Activated T-cell treated with anti-CD3 and anti-CD28 coated beads, Interleukin-2, amount 50 U/mL, for 4 hours (primary cell): ENCODE measurements at regions not wholly inside any gene's neighbourhood (a gene's known extent, or its start where the extent isn't known, plus 50 kb on each side); places are given as distances from the start of the nearest gene placed in this dataset.
A peak's percentile ranks its signal among the peaks of the same experiment; 100 is the strongest.

Experiments
- ATAC-seq, 2 donors: fragments of 200-7000 bp; cut with Tn5 transposase; one replicate each; pipeline ENCODE4 v1.10.0; 2021
- DNase-seq: peaks from one replicate; pipeline ENCODE4 v3.0.0-alpha.2; 2020
- H3K27me3 Mint-ChIP-seq: one replicate; pipeline ENCODE4 v1.8.0; 2021; ENCODE audit warnings: low read depth, mixed read lengths
- H3K36me3 Mint-ChIP-seq: one replicate; pipeline ENCODE4 v1.8.0; 2022; ENCODE audit warnings: mixed read lengths; ENCODE audit not compliant: insufficient read depth
- H3K4me1 Mint-ChIP-seq: one replicate; pipeline ENCODE4 v1.8.0; 2021; ENCODE audit warnings: low read depth, mixed read lengths
- H3K4me3 Mint-ChIP-seq: one replicate; pipeline ENCODE4 v1.8.0; 2021; ENCODE audit warnings: mild to moderate bottlenecking, moderate library complexity, mixed read lengths
- H3K9me3 Mint-ChIP-seq: one replicate; pipeline ENCODE4 v1.8.0; 2021; ENCODE audit warnings: mixed read lengths

DNA sequence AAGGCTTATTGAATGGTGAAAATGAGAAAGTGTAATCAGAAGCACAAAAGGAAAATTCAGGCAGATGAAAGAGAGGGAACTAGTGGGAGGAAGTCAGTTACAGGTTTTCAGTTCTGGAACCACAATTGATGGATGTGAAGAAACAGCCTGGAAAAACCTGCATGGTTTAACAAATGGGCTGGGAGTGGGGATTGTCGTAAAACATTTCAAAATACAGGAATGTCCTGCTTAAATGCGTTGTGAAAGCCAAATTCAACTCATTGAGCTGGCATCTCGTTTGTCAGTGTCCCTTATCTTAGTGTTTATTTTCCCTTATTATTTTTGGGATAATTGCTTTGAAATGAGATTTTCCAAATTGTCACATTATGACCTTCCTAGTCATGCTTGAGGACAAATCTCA lies 106.5 kb upstream of the RFC3 start:
- ATAC-seq = no peak
- no peaks in the 10 kb centered on the region for H3K4me1 Mint-ChIP-seq
- peaks cover 15% of the 10 kb centered on the region for H3K9me3 Mint-ChIP-seq
- peaks cover 5% of the 10 kb centered on the region for H3K36me3 Mint-ChIP-seq
- DNase-seq = no peak
- H3K4me3 Mint-ChIP-seq = no peak overlapping the region
- H3K27me3 Mint-ChIP-seq = peaks cover 6% of the 10 kb centered on the region

DNA sequence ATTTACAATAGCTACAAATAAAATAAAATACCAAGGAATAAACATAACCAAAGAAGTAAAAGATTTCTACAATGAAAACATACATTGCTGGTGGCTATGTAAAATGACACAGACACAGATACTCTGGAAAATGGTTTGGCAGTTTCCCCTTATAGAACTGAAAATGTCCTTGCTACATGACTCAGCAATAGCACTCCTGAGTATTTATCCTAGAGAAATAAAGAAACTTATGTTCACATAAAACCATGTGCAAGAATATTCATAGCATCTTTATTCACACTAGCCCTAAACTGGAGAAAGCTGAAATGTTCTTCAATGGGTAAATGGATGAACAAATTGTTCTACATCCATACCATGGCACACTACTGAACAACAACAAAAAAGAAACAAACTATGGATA lies 100.2 kb upstream of the RFC3 start:
- H3K4me1 Mint-ChIP-seq = peaks cover 18% of the 10 kb centered on the region
- H3K27me3 Mint-ChIP-seq = no peaks in the 10 kb centered on the region
- no peak for ATAC-seq
- H3K9me3 Mint-ChIP-seq = peaks cover 7% of the 10 kb centered on the region
- no peak overlapping the region for H3K4me3 Mint-ChIP-seq
- no peak for DNase-seq
- no peaks in the 10 kb centered on the region for H3K36me3 Mint-ChIP-seq

DNA sequence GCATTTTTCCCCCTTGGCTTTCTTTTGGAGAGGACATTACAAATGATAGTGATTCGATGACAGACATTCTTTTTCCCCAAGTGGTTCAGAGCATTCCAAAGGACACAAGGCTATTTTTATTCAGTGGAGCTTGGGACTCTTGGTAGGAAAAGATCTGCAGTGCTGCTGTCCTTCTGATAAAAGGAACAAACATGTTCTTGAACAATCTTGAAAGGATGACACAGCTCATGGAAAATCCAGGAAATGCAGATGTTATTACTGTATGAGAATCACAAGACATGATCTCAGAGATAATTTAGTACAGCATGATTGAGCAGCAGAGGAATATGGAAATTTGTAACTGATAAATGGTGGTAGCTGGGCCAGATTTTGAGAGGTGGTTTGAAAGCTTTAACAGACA lies 96.2 kb upstream of the RFC3 start:
- ATAC-seq = no peak
- Mint-ChIP-seq H3K4me3 (no peak overlapping the region), H3K9me3 (no peaks in the 10 kb centered on the region), H3K36me3 (no peaks in the 10 kb centered on the region), H3K4me1 (peaks cover 29% of the 10 kb centered on the region), H3K27me3 (no peaks in the 10 kb centered on the region)
- DNase-seq = no peak

DNA sequence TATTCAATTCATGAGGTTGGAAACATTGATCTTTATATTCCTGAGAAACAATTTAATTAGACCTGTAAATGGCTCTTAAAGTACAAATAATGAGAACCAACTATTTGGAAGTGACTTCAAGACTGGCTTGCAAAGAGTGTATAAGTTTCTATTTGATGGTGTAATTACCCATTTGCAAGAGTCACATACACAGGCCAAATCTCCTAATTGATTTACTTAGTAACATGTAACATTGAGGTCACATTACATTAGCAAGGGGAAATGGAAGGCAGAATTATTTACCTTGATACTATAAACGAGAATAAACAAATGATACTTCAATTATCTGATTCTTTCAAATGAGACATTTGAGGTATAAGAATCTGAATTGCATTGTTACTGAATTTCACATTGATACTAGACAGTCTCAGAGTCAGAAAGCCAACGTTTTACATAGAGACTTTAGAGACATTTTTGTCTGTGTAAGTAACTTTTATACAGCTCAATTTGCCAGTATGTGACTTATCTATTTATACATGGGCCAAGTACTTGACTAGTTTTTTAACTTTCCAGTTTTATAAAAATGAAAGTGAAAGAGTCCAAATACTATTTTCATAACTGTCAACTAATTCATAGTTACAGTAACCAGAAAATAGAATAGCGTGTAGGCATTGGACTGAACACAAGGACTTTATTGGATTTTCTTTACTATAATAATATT lies 95.6 kb upstream of the RFC3 start:
- no peak for DNase-seq
- H3K9me3 Mint-ChIP-seq = no peaks in the 10 kb centered on the region
- H3K27me3 Mint-ChIP-seq = no peaks in the 10 kb centered on the region
- H3K4me3 Mint-ChIP-seq = no peak overlapping the region
- peaks cover 29% of the 10 kb centered on the region for H3K4me1 Mint-ChIP-seq
- no peaks in the 10 kb centered on the region for H3K36me3 Mint-ChIP-seq
- peak; percentile 33 to 66 for ATAC-seq

DNA sequence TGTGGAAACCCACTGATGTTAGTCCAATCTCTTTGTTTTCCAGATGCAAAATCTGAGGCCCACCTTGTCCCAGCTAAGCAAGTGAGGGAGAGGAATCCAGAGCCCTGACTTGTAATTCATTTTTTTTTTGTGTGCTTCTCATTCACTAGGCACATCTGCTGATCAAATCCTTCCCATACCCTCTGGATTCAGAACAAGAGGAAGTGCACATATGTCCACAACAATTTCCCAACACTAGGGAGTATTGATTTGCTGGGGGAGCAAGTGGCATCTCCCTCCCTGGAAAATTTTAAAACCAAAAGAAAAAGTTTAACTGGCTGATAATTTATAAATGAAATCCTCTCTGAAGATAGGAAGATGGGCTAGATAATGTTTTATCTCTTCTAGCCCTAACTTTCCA lies 94.6 kb upstream of the RFC3 start:
- Mint-ChIP-seq H3K4me3 (no peak overlapping the region), H3K9me3 (no peaks in the 10 kb centered on the region), H3K27me3 (no peaks in the 10 kb centered on the region), H3K4me1 (peaks cover 29% of the 10 kb centered on the region), H3K36me3 (no peaks in the 10 kb centered on the region)
- no peak for ATAC-seq
- DNase-seq = no peak

DNA sequence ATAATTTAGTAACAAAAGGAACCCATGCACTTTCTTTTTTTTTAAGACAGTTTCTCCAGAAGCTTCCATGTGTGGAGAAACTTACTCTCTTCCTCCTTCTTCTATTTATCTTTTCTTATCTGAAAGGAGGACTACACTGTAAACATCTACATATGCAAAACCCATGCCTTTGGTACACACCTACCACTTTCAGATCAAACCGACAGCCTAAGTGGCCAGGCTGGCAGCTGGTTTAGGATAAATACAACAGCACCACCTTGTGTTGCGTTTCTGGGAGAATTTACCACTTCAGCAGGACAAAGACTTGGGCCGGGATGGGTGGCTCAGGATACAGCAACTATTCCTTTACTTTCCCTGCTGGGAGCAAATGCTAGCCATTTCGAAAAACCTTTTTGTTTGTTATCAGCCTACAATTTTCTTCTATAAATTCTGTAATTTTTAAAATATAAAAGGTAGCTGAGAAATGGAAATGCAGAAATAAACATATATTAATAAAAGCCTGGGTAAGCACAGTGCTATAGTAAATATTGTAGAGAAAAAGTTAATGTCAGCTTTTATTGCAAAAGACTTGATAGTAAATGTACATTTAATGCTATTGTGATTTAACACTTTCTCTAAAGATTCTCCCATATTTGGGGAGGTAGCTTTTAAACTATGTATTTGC lies 94.0 kb upstream of the RFC3 start:
- peak; percentile 82 to 86 for ATAC-seq
- no peak overlapping the region for H3K4me3 Mint-ChIP-seq

DNA sequence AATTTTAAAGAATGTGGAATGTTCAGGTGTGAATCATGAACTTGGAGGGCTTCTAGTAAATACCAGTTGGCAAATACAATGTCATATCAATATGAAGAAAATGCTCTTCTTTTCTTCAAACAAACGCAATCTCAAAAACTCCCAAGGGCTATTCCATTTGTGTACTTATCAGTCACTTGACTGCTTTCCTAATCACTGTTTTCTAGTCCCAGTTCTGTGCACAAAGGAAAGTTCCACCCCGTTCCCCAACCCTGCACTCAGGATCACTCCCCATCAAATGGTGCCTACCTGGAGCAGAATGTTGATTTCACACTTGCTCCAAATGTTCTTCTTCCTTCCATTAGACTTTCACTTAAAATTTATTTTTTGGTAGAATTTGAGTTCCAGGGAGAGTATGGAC lies 92.6 kb upstream of the RFC3 start:
- ATAC-seq (no peak), DNase-seq (no peak)
- Mint-ChIP-seq H3K9me3 (no peaks in the 10 kb centered on the region), H3K27me3 (no peaks in the 10 kb centered on the region), H3K36me3 (no peaks in the 10 kb centered on the region), H3K4me1 (peaks cover 32% of the 10 kb centered on the region), H3K4me3 (no peak overlapping the region)

More for the DNA sequence above, 94.0 kb upstream of the RFC3 start:
- no peaks in the 10 kb centered on the region for H3K9me3 Mint-ChIP-seq
- DNase-seq = peak; percentile 49
- H3K36me3 Mint-ChIP-seq = no peaks in the 10 kb centered on the region
- no peaks in the 10 kb centered on the region for H3K27me3 Mint-ChIP-seq
- H3K4me1 Mint-ChIP-seq = peaks cover 32% of the 10 kb centered on the region

DNA sequence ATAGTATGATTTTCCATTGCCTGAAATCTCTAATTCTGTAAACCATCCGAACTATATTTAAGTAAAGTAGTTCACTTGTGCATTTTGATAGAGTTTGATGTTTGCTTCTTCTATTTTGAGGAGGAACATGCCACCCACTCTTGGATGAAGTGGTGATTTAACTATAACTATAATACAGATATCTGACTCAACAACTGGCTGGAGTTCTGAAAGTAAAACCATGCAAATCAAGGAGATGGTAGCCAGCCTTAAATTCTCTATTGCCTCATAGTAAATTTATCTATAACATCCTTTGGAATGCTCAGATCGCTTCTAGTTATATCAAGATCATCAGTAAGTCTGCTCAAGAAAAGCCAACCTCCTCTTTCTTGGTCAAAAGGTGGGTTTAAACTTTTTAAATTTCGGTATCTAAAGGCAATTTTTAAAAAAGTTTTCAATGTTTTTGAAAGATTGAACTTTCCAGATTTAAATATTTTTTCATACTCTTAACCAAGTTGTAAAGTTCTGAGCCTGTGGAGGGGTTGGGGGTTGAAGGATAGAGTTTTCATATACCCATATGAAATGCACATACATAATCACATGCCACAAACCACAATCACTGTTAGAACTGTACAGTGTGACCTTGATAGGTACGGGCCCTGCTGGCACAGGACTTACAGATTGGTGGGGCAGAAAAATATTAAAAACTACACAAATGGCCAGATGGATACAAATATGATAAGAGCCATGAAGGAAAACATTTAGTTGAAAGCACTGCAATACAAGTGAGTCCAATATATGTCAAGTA lies 90.5 kb upstream of the RFC3 start:
- peaks cover 17% of the 10 kb centered on the region for H3K4me1 Mint-ChIP-seq
- H3K4me3 Mint-ChIP-seq = no peak overlapping the region
- H3K27me3 Mint-ChIP-seq = no peaks in the 10 kb centered on the region
- H3K9me3 Mint-ChIP-seq = no peaks in the 10 kb centered on the region
- no peak for ATAC-seq
- DNase-seq = no peak
- no peaks in the 10 kb centered on the region for H3K36me3 Mint-ChIP-seq

DNA sequence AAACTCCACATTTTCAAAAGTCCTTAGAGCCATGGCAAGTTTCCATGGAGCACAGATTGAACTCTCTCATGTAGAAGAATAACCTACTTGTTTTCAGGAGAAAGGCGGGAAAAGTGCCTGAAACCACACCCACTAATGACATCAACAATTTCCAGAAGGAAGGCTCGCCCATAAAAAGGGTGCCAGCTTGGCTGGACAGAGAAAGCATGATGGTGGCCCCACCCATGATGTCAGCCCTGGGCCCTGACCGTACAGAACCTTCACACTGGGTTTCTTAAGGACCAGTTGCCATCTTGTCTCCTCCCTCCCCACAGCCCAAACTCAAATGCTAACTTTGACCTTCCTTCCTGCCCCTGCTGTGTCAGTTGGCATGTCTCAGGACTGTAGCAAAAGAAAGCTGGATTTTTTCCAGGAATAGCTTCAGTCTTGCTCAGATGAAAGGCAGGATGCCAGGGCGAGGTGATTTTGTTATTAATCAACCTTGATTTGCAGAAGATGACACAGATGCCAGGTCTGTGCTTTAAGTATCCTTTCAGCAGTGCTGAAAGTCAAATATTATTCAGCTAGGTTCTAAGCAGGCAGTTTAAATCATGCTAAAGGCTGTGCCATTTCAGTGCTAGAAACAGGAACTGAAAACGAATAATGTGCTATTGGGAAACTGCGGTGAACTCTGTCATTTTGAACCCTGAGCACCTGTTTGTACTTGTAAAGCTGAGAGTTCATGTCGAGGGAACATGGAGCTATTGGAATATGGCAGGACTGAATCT lies 89.5 kb upstream of the RFC3 start:
- H3K4me1 Mint-ChIP-seq = peaks cover 8% of the 10 kb centered on the region
- ATAC-seq = no peak
- no peaks in the 10 kb centered on the region for H3K27me3 Mint-ChIP-seq

DNA sequence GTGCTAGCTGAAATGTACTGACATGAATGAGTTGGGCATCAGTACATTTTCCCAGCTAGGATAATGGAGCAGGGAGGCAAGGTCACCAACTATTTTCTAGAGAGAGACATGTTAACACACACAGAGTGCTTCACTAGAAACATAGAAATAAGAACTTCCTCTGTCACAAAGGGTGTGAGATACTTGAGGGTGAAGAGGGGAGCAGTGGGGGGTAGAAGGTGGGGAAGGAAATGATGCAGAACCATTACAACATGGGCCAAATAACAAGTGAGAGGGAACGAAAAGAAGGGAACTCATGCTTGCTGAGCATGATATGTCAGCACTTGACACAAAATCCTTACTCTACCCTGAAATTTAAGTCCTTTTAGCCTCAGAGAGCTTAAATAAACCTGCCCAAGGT lies 87.8 kb upstream of the RFC3 start:
- Mint-ChIP-seq H3K27me3 (no peaks in the 10 kb centered on the region), H3K4me1 (peaks cover 4% of the 10 kb centered on the region), H3K9me3 (no peaks in the 10 kb centered on the region), H3K4me3 (no peak overlapping the region), H3K36me3 (no peaks in the 10 kb centered on the region)
- DNase-seq (no peak), ATAC-seq (no peak)

More for the DNA sequence above, 89.5 kb upstream of the RFC3 start:
- no peak overlapping the region for H3K4me3 Mint-ChIP-seq
- H3K9me3 Mint-ChIP-seq = no peaks in the 10 kb centered on the region
- H3K36me3 Mint-ChIP-seq = no peaks in the 10 kb centered on the region
- no peak for DNase-seq

DNA sequence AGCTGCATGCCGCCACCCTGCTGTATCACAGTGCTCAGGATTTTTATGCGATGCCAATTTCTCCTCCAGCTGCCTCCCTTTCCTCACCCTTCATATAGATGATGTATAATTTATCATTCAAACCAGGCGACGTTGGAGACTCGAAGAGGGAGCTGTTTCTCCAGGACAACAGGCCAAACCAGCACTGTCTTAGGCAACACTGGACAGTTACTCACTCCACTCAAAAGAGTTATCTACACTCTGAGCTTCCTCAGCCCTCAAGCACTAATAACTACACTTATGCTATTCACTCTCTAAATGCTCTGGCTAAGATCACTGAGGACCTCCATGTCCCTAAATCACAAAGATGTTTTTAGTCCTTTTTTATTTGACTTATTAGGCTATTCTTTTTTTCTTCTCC lies 87.3 kb upstream of the RFC3 start:
- H3K9me3 Mint-ChIP-seq = no peaks in the 10 kb centered on the region
- H3K36me3 Mint-ChIP-seq = no peaks in the 10 kb centered on the region
- no peaks in the 10 kb centered on the region for H3K27me3 Mint-ChIP-seq
- H3K4me1 Mint-ChIP-seq = peaks cover 4% of the 10 kb centered on the region
- H3K4me3 Mint-ChIP-seq = no peak overlapping the region
- ATAC-seq = no peak
- DNase-seq = no peak

DNA sequence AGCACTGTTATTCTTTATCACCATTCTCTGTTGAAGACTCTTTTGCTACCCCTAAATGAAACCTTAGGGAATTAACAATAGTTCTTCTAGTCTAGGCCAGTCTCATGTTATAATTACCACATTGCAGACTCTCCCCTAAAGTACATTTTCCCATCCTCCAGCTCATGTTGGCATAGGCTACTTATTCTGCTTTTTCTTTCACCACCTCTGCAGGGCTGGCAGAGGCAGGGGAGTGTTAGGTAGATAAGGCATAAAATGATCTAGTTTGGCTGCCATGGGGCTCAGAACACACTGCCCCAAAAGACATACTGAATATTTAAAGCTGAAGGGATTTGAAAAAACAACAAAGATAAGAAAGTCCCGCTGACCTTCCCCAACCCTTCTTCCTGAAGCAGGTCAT lies 82.7 kb upstream of the RFC3 start:
- ATAC-seq = no peak
- H3K36me3 Mint-ChIP-seq = no peaks in the 10 kb centered on the region
- H3K27me3 Mint-ChIP-seq = no peaks in the 10 kb centered on the region
- DNase-seq = no peak
- H3K4me3 Mint-ChIP-seq = no peak overlapping the region
- no peaks in the 10 kb centered on the region for H3K4me1 Mint-ChIP-seq
- no peaks in the 10 kb centered on the region for H3K9me3 Mint-ChIP-seq

DNA sequence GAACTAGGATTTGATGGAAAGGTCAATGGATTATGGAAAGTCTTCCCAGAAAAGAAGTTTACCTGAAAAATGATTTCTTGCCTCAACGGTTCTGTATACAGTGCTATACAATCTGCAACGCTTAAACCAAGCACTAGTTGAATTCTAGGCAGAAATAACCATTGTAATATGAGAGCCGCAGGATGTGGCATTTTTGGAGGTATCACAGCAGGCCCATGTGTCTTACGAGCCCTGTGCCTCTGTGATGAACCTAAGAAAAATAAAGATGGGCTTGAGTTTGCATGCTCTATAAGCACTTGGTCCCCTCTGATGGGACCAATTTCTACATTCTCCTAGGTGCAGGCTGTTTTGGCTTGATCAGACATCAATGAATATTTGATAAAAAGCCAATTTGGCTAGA lies 78.7 kb upstream of the RFC3 start:
- no peak for DNase-seq
- H3K4me3 Mint-ChIP-seq = no peak overlapping the region
- peaks cover 12% of the 10 kb centered on the region for H3K4me1 Mint-ChIP-seq
- no peaks in the 10 kb centered on the region for H3K36me3 Mint-ChIP-seq
- ATAC-seq = no peak
- no peaks in the 10 kb centered on the region for H3K9me3 Mint-ChIP-seq
- H3K27me3 Mint-ChIP-seq = no peaks in the 10 kb centered on the region

DNA sequence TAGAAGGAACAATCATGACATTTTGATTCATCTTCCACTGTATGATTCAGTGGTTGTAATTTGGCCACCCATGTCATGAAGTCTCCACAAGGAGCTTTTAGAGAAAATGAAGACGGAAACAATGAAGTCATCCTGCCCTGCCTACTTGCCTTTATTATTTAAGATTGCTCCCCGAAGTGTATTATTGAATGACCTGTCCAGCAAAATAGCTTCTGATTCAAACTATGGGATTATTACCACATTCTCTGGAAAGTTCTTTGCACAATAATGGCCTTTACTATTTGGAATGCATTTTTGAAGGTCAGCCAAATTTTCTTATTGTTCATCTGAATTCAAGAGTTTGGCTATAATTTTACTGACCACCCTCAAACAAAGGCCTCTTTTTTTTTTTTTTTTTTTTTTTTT lies 77.8 kb upstream of the RFC3 start:
- DNase-seq = no peak
- no peak for ATAC-seq
- Mint-ChIP-seq H3K4me3 (no peak overlapping the region), H3K9me3 (no peaks in the 10 kb centered on the region), H3K27me3 (no peaks in the 10 kb centered on the region), H3K4me1 (peaks cover 20% of the 10 kb centered on the region), H3K36me3 (no peaks in the 10 kb centered on the region)
